Omental fat pad (tissue), 3 donors: ENCODE measurements at regions not wholly inside any gene's neighbourhood (a gene's known extent, or its start where the extent isn't known, plus 50 kb on each side); places are given as distances from the start of the nearest gene placed in this dataset.
"Not testable (repeated sequence)": the region's sequence is repeated elsewhere in the genome, so short reads cannot be mapped to it uniquely, and the experiment has no call there.

Experiments used
- ATAC-seq: fragments of 150-250 bp; one replicate; pipeline ENCODE4 v1.9.1; 2016; ENCODE audit warnings: mild to moderate bottlenecking, moderate library complexity; ENCODE audit not compliant: low FRiP score
- DNase-seq: peaks from one replicate; pipeline ENCODE4 v3.0.0-alpha.2; 2019; ENCODE audit warnings: low spot score
- TF ChIP-seq, protein P1 (sequence below), 3 donors: fragments of 450-650 bp; IDR thresholded peaks; one replicate each; pipeline ENCODE4 v1.5.1; 2016 to 2017; ENCODE audit warnings: antibody characterized with exemption in 3 of 3, mild to moderate bottlenecking in 3 of 3, moderate library complexity in 2 of 3

DNA sequence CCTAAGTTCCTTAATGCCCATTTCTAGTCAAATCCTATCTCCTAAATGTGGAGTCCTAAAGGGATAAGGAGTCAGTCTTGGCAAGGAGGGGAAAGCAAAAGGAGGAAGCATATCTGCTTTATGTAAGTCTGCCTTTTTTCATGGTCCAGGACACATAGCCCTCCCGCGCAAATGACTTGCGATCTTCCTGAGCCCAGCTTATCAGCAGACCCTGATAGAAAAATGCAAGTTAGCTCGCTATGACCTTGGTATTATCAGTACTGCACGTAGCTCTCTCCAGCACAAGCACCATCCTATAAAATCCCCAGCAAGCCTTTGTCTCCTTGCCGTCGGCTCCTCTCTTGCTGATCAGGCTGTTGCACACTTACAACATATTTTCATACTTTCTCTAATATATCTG lies 281.4 kb upstream of the KCNH7 start:
- ATAC-seq = no peak
- TF ChIP-seq, protein P1, sequence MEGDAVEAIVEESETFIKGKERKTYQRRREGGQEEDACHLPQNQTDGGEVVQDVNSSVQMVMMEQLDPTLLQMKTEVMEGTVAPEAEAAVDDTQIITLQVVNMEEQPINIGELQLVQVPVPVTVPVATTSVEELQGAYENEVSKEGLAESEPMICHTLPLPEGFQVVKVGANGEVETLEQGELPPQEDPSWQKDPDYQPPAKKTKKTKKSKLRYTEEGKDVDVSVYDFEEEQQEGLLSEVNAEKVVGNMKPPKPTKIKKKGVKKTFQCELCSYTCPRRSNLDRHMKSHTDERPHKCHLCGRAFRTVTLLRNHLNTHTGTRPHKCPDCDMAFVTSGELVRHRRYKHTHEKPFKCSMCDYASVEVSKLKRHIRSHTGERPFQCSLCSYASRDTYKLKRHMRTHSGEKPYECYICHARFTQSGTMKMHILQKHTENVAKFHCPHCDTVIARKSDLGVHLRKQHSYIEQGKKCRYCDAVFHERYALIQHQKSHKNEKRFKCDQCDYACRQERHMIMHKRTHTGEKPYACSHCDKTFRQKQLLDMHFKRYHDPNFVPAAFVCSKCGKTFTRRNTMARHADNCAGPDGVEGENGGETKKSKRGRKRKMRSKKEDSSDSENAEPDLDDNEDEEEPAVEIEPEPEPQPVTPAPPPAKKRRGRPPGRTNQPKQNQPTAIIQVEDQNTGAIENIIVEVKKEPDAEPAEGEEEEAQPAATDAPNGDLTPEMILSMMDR (IDR thresholded peaks at IDR 0.05) = no peak
- DNase-seq = no peak

- DNase-seq (no peak), ATAC-seq (no peak)
- TF ChIP-seq, protein P1 (IDR thresholded peaks at IDR 0.05) = no peak
Observed at GRCh38 chr2:163086940-163087339, 248.4 kb upstream of the KCNH7 start.

- not testable (repeated sequence) for ATAC-seq
Observed at GRCh38 chr2:163085366-163086024, 246.9 kb upstream of the KCNH7 start.

GRCh38 chr2:163081754-163082153 lies 243.2 kb upstream of the KCNH7 start:
- ATAC-seq (no peak), DNase-seq (no peak)
- TF ChIP-seq, protein P1 (IDR thresholded peaks at IDR 0.05) = no peak

More at GRCh38 chr2:163085366-163086024, 246.9 kb upstream of the KCNH7 start:
- not testable (repeated sequence) for DNase-seq

DNA sequence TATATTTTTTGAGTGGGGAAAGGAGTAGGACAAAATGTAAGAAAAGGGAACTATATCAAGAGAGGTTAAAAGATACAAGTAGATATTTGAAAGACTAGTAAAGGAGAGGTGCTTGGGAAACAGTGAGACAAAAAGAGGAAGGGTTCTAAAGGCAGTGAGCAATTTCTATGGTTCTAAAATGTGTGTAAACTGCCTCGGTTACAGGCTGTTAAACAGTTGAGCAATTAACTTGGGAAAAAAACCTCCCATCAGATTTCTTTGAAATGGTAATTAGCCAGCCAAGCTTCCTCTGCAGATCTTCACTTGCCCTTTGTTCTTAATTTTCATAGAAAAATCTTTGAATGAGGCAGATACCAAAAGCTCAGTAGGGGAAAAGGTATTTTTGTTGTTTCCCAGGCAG lies 238.7 kb upstream of the KCNH7 start:
- DNase-seq (no peak), ATAC-seq (no peak)
- TF ChIP-seq, protein P1 (IDR thresholded peaks at IDR 0.05) = no peak

DNA sequence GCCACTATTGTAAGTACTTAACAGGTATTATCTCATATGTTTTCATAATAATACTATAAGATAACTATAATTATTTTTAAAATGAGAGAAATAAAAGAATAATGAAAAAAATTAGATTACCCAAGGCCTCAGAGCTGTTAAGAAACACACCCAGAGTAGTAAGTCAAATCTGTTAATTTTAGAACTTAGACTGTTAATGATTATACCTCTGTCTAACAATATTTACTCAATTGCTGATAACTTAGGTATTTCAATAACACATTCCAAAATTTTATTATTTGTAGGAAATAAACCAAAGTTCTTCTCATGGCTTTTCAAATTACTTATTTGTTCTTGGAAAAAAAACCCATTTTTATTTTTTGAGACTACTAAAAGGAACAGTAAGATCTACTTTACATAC lies 227.5 kb upstream of the KCNH7 start:
- TF ChIP-seq, protein P1 (IDR thresholded peaks at IDR 0.05) = no peak
- DNase-seq = no peak
- no peak for ATAC-seq

- no peak for DNase-seq
- ATAC-seq = no peak
- TF ChIP-seq, protein P1 (IDR thresholded peaks at IDR 0.05) = no peak
Observed at GRCh38 chr2:163062524-163062923, 224.0 kb upstream of the KCNH7 start.
